Testis (tissue), 2 donors: ENCODE measurements at regions not wholly inside any gene's neighbourhood (a gene's known extent, or its start where the extent isn't known, plus 50 kb on each side); places are given as distances from the start of the nearest gene placed in this dataset.
"Not testable (repeated sequence)": the region's sequence is repeated elsewhere in the genome, so short reads cannot be mapped to it uniquely, and the experiment has no call there.

Source experiments
- POLR2A ChIP-seq: fragments of 450-650 bp; IDR thresholded peaks from one replicate; pipeline ENCODE4 v1.6.1; 2017; ENCODE audit warnings: antibody characterized with exemption, mild to moderate bottlenecking, moderate library complexity
- TF ChIP-seq, protein P1 (sequence below), 3 experiments: fragments of 450-650 bp in 2 of 3; fragments of 200-600 bp in 1 of 3; sonication (generic) in 1 of 3; IDR thresholded peaks; one replicate each; pipeline ENCODE4 v1.5.1; 2016 to 2019; ENCODE audit warnings: antibody characterized with exemption in 3 of 3, mild to moderate bottlenecking in 2 of 3, moderate library complexity in 1 of 3

DNA sequence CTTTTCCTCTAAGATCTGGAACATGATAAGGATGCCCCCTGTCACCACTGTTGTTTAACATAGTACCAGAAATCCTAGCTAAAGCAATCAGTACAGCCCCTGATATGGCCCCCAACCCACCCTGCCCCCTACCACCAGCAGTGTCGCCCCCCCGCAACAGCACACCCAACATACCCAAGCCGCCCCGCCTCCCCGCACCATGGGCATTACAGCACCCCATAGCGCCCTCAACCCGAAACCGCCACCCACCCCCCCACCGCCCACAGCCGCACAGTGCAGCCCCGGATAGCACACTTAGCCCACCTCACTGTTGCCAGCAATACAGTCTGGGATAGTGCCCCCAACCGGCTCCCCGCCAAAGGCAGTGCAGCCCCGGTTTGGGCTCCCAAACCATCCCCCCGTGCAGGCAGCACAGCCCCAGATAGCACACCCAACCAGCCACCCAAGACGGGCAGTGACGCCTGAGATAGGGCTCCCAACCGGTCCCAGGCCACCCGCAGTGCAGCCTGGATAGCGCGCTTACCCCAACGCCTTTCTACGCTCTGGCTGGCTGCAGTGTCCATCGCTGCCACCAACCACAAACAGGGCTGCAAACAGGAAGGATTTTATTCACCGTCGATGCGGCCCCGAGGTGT, 52.7 kb downstream of the VPREB1 start:
- TF ChIP-seq, protein P1, sequence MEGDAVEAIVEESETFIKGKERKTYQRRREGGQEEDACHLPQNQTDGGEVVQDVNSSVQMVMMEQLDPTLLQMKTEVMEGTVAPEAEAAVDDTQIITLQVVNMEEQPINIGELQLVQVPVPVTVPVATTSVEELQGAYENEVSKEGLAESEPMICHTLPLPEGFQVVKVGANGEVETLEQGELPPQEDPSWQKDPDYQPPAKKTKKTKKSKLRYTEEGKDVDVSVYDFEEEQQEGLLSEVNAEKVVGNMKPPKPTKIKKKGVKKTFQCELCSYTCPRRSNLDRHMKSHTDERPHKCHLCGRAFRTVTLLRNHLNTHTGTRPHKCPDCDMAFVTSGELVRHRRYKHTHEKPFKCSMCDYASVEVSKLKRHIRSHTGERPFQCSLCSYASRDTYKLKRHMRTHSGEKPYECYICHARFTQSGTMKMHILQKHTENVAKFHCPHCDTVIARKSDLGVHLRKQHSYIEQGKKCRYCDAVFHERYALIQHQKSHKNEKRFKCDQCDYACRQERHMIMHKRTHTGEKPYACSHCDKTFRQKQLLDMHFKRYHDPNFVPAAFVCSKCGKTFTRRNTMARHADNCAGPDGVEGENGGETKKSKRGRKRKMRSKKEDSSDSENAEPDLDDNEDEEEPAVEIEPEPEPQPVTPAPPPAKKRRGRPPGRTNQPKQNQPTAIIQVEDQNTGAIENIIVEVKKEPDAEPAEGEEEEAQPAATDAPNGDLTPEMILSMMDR (IDR thresholded peaks at IDR 0.05), result not testable (repeated sequence)
- TF ChIP-seq POLR2A, result not testable (repeated sequence)
